ENCODE measurements at regions not wholly inside any gene's neighbourhood (a gene's known extent, or its start where the extent isn't known, plus 50 kb on each side); places are given as distances from the start of the nearest gene placed in this dataset.
"Not testable (repeated sequence)": the region's sequence is repeated elsewhere in the genome, so short reads cannot be mapped to it uniquely, and the experiment has no call there.

GRCh38 chr21:17738176-17738953 lies 80.8 kb downstream of the C21orf91 start:
- DNase-seq = no peak

GRCh38 chr21:17736072-17736471 lies 83.1 kb downstream of the C21orf91 start:
- DNase-seq = peak in 1 of 2 experiments; percentile 33

GRCh38 chr21:17733209-17733608 lies 85.9 kb downstream of the C21orf91 start:
- no peak for DNase-seq

GRCh38 chr21:17732306-17732705 lies 86.8 kb downstream of the C21orf91 start:
- DNase-seq = no peak

GRCh38 chr21:17731554-17731953 lies 87.6 kb downstream of the C21orf91 start:
- DNase-seq = no peak

- DNase-seq = no peak
Observed at GRCh38 chr21:17730782-17731181, 88.4 kb downstream of the C21orf91 start.

GRCh38 chr21:17729455-17729854 lies 89.7 kb downstream of the C21orf91 start:
- no peak for DNase-seq

GRCh38 chr21:17727361-17727760 lies 91.8 kb downstream of the C21orf91 start:
- no peak for DNase-seq

GRCh38 chr21:17726047-17726829 lies 92.9 kb downstream of the C21orf91 start:
- DNase-seq = peak; percentile 27 to 74

GRCh38 chr21:17725339-17725738 lies 93.8 kb downstream of the C21orf91 start:
- DNase-seq = peak; percentile 83 to 89

- no peak for DNase-seq
Observed at GRCh38 chr21:17712887-17713286, 100.2 kb upstream of the BTG3 start.

- DNase-seq = no peak
Observed at GRCh38 chr21:17711896-17712295, 99.2 kb upstream of the BTG3 start.

GRCh38 chr21:17709266-17709611 lies 96.5 kb upstream of the BTG3 start:
- DNase-seq = no peak

- DNase-seq = no peak
Observed at GRCh38 chr21:17708522-17709265, 96.0 kb upstream of the BTG3 start.

GRCh38 chr21:17699524-17700189 lies 87.0 kb upstream of the BTG3 start:
- DNase-seq = no peak

- no peak for DNase-seq
Observed at GRCh38 chr21:17697473-17697872, 84.8 kb upstream of the BTG3 start.

- DNase-seq = not testable (repeated sequence)
Observed at GRCh38 chr21:17694416-17694815, 81.7 kb upstream of the BTG3 start.

GRCh38 chr21:17693801-17694200 lies 81.1 kb upstream of the BTG3 start:
- no peak for DNase-seq

GRCh38 chr21:17690078-17690494 lies 77.4 kb upstream of the BTG3 start:
- DNase-seq = no peak

GRCh38 chr21:17688912-17689874 lies 76.5 kb upstream of the BTG3 start:
- DNase-seq = no peak

- DNase-seq = no peak
Observed at GRCh38 chr21:17682924-17683323, 70.2 kb upstream of the BTG3 start.
